SK-N-SH (cell line): ENCODE measurements at regions not wholly inside any gene's neighbourhood (a gene's known extent, or its start where the extent isn't known, plus 50 kb on each side); places are given as distances from the start of the nearest gene placed in this dataset.

ENCODE experiments used
- CTCF ChIA-PET: fragments of 300-600, 350-600 bp; formaldehyde crosslinking; extraction: SDS; loops from one replicate; lab custom pipeline; 2021; lab: Yijun Ruan, JAX
- POLR2A ChIA-PET: fragments of 350-600 bp; sonication (Branson Sonifier 250); formaldehyde crosslinking; extraction: SDS; loops from one replicate; lab custom pipeline; 2020; ENCODE audit warnings: antibody characterized with exemption, inconsistent platforms; lab: Yijun Ruan, JAX
- DNase-seq: peaks from one replicate; pipeline ENCODE4 v3.0.0; 2012
- H2AFZ ChIP-seq: fragments of 200-600 bp; sonication (generic); 2 replicates; pipeline ENCODE4 v1.8.1; 2016; ENCODE audit warnings: antibody characterized with exemption, mild to moderate bottlenecking, low read depth
- H3F3A ChIP-seq: fragments of 200-600 bp; sonication (generic); replicated peaks from 2 replicates; pipeline ENCODE3; 2016; ENCODE audit warnings: antibody characterized with exemption, mild to moderate bottlenecking; ENCODE audit not compliant: insufficient read depth
- H3K27ac ChIP-seq, 2 experiments: fragments of 200-500 bp in 1 of 2; fragments of 200-600 bp in 1 of 2; sonication (Bioruptor generic) in 1 of 2; sonication (generic), shearing (Covaris generic) in 1 of 2; 2 replicates each; pipeline versions ENCODE4 v1.5.1 to v1.6.1; 2014 to 2016; ENCODE audit warnings: low read depth in 2 of 2, inconsistent platforms in 1 of 2, low read length in 1 of 2, mild to moderate bottlenecking in 1 of 2, mixed read lengths in 1 of 2
- H3K27me3 ChIP-seq: fragments of 200-600 bp; sonication (generic), shearing (Covaris generic); 2 replicates; pipeline ENCODE4 v1.6.1; 2016; ENCODE audit warnings: mixed run types; ENCODE audit not compliant: insufficient read depth
- H3K36me3 ChIP-seq, 2 experiments: fragments of 200-500 bp in 1 of 2; fragments of 200-600 bp in 1 of 2; sonication (Bioruptor generic) in 1 of 2; sonication (generic) in 1 of 2; replicated peaks in 1 of 2; 2 replicates each; pipeline versions ENCODE3 to v1.5.1; 2014 to 2016; ENCODE audit warnings: low read length in 1 of 2, mild to moderate bottlenecking in 1 of 2; ENCODE audit not compliant: insufficient read depth in 2 of 2, control insufficient read depth in 1 of 2
- H3K4me1 ChIP-seq, 2 experiments: fragments of 200-500 bp in 1 of 2; fragments of 200-600 bp in 1 of 2; sonication (Bioruptor generic) in 1 of 2; sonication (generic), shearing (Covaris generic) in 1 of 2; 2 replicates each; pipeline versions ENCODE4 v1.5.1 to v1.6.1; 2014 to 2016; ENCODE audit warnings: low read depth in 1 of 2, low read length in 1 of 2, mixed run types in 1 of 2; ENCODE audit not compliant: insufficient read depth in 2 of 2, control insufficient read depth in 1 of 2
- H3K4me2 ChIP-seq: fragments of 200-600 bp; sonication (generic), shearing (Covaris generic); 2 replicates; pipeline ENCODE4 v1.6.1; 2017; ENCODE audit warnings: mixed run types
- H3K4me3 ChIP-seq, 2 experiments: fragments of 200-500 bp in 1 of 2; fragments of 200-600 bp in 1 of 2; sonication (Bioruptor generic) in 1 of 2; sonication (generic), shearing (Covaris generic) in 1 of 2; 2 replicates each; pipeline versions ENCODE4 v1.5.1 to v1.8.1; 2014 to 2016; ENCODE audit warnings: low read depth in 2 of 2, inconsistent platforms in 1 of 2, low read length in 1 of 2, mild to moderate bottlenecking in 1 of 2, mixed read lengths in 1 of 2, moderate library complexity in 1 of 2
- H3K79me2 ChIP-seq: fragments of 200-600 bp; sonication (generic); 2 replicates; pipeline ENCODE4 v1.8.1; 2017; ENCODE audit warnings: mild to moderate bottlenecking; ENCODE audit not compliant: insufficient read depth
- H3K9ac ChIP-seq: fragments of 200-600 bp; sonication (generic); 2 replicates; pipeline ENCODE4 v1.6.1; 2017; ENCODE audit warnings: mixed run types
- H3K9me2 ChIP-seq: fragments of 200-600 bp; sonication (generic); 2 replicates; pipeline ENCODE4 v1.6.1; 2017; ENCODE audit warnings: mixed run types
- H3K9me3 ChIP-seq: fragments of 200-600 bp; sonication (generic); 2 replicates; pipeline ENCODE4 v1.6.1; 2017; ENCODE audit warnings: mixed run types, mild to moderate bottlenecking, moderate library complexity
- H4K20me1 ChIP-seq: fragments of 200-600 bp; sonication (generic); 2 replicates; pipeline ENCODE4 v1.6.1; 2017; ENCODE audit warnings: mild to moderate bottlenecking, mixed run types; ENCODE audit not compliant: insufficient read depth
- FOXJ3 ChIP-seq: sonication (generic); formaldehyde crosslinking; IDR thresholded peaks from 2 replicates; pipeline ENCODE4 v1.5.1; 2020; ENCODE audit warnings: mild to moderate bottlenecking, missing genetic modification reagents
- MAX ChIP-seq: IDR thresholded peaks from 2 replicates; pipeline ENCODE4 v1.4.0; 2012; ENCODE audit warnings: low read depth
- NRF1 ChIP-seq: IDR thresholded peaks from 2 replicates; pipeline ENCODE4 v1.6.1; 2012; ENCODE audit warnings: low read depth, mild to moderate bottlenecking, low read length
- RAD21 ChIP-seq: IDR thresholded peaks from 2 replicates; pipeline ENCODE4 v1.6.1; 2012; ENCODE audit warnings: mild to moderate bottlenecking, low read length
- REST ChIP-seq: IDR thresholded peaks from 2 replicates; pipeline ENCODE4 v1.6.1; 2012; ENCODE audit warnings: mild to moderate bottlenecking, low read depth, low read length, moderate library complexity
- SIN3A ChIP-seq: IDR thresholded peaks from 2 replicates; pipeline ENCODE4 v1.6.1; 2012; ENCODE audit warnings: low read depth, mild to moderate bottlenecking, low read length, moderate library complexity, borderline replicate concordance
- TEAD4 ChIP-seq: IDR thresholded peaks from 2 replicates; pipeline ENCODE4 v1.4.0; 2012; ENCODE audit warnings: mild to moderate bottlenecking, borderline replicate concordance; ENCODE audit not compliant: insufficient read depth
- WGBS: methylation state at CpG from one replicate; pipeline ENCODE4 v1.1.6; 2017; ENCODE audit warnings: low lambda C conversion rate; 5-methylcytosine and 5-hydroxymethylcytosine counted together
- TF ChIP-seq, protein P1 (sequence below): fragments of 150-350 bp; IDR thresholded peaks from 2 replicates; pipeline ENCODE4 v1.6.1; 2017; ENCODE audit warnings: antibody characterized with exemption, low read length, low read depth, borderline replicate concordance
- TF ChIP-seq, protein P2 (sequence below): fragments of 150-350 bp; IDR thresholded peaks from 2 replicates; pipeline ENCODE4 v1.6.1; 2016; ENCODE audit warnings: mild to moderate bottlenecking, low read depth, low read length

GRCh38 chr13:40220299-40220935, 446.0 kb downstream of the FOXO1 start:
- 88% methylated on average over 12 of the region's 12 CpGs for WGBS
- DNase-seq: no peak
- H3K4me1 ChIP-seq: peaks cover 0 to 4% of the 10 kb centered on the region in 2 experiments; a peak in 1 of 4 replicates
- H3K9me3 ChIP-seq: no peaks in the 10 kb centered on the region
- ChIA-PET CTCF (no interaction called here), POLR2A (no interaction called here)
- H3K27ac ChIP-seq: no peak overlapping the region
- no peak overlapping the region for H2AFZ ChIP-seq
- no peak overlapping the region for H3K4me3 ChIP-seq
- no peak for TF ChIP-seq MAX
- no peak for TF ChIP-seq FOXJ3 (CRISPR knock-in tag)
- no peak for TF ChIP-seq RAD21
- TF ChIP-seq NRF1: no peak
- TF ChIP-seq, all 33 proteins: peak for 0
- no peaks in the 10 kb centered on the region for H3K27me3 ChIP-seq
- H4K20me1 ChIP-seq: no peaks in the 10 kb centered on the region
- no peaks in the 10 kb centered on the region for H3K9me2 ChIP-seq
- H3K79me2 ChIP-seq: no peaks in the 10 kb centered on the region
- no peaks in the 10 kb centered on the region for H3F3A ChIP-seq
- H3K4me2 ChIP-seq: no peak overlapping the region
- H3K36me3 ChIP-seq: no peaks in the 10 kb centered on the region
- H3K9ac ChIP-seq: no peak overlapping the region

DNA sequence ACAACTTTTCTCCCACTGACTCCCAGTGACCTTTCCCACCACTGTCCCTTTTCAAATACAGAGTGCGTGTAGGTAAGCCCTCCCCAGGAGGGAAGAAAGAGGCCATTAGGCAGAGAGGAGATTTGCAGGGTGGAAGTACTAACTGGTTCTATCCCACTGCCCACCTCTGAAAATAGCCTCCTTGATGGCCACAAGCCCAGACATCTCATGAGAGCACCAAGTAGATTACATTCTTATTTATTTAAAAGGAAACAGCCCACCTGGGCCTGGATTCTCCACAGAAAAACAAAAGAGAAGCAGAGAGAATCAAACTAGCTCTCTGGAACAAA, 445.3 kb downstream of the FOXO1 start:
- CTCF ChIA-PET: no interaction called here

More for the DNA sequence above, 445.3 kb downstream of the FOXO1 start:
- no peaks in the 10 kb centered on the region for H4K20me1 ChIP-seq
- 100% methylated on average over 1 of the region's 1 CpG for WGBS
- no peaks in the 10 kb centered on the region for H3K79me2 ChIP-seq
- H3K9me2 ChIP-seq: no peaks in the 10 kb centered on the region
- H3K36me3 ChIP-seq: no peaks in the 10 kb centered on the region
- H3K9me3 ChIP-seq: no peaks in the 10 kb centered on the region
- no peak for TF ChIP-seq REST
- no peak for TF ChIP-seq NRF1
- TF ChIP-seq, protein P1, sequence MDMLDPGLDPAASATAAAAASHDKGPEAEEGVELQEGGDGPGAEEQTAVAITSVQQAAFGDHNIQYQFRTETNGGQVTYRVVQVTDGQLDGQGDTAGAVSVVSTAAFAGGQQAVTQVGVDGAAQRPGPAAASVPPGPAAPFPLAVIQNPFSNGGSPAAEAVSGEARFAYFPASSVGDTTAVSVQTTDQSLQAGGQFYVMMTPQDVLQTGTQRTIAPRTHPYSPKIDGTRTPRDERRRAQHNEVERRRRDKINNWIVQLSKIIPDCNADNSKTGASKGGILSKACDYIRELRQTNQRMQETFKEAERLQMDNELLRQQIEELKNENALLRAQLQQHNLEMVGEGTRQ: no peak
- no peak for TF ChIP-seq TEAD4
- TF ChIP-seq SIN3A: no peak
- TF ChIP-seq, protein P2, sequence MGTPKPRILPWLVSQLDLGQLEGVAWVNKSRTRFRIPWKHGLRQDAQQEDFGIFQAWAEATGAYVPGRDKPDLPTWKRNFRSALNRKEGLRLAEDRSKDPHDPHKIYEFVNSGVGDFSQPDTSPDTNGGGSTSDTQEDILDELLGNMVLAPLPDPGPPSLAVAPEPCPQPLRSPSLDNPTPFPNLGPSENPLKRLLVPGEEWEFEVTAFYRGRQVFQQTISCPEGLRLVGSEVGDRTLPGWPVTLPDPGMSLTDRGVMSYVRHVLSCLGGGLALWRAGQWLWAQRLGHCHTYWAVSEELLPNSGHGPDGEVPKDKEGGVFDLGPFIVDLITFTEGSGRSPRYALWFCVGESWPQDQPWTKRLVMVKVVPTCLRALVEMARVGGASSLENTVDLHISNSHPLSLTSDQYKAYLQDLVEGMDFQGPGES: no peak
- POLR2A ChIA-PET: no interaction called here
- peaks cover 0 to 4% of the 10 kb centered on the region in 2 experiments; a peak in 1 of 4 replicates for H3K4me1 ChIP-seq
- no peak overlapping the region for H3K4me3 ChIP-seq
- no peaks in the 10 kb centered on the region for H3F3A ChIP-seq
- no peak for DNase-seq
- H3K27me3 ChIP-seq: no peaks in the 10 kb centered on the region
- H3K4me2 ChIP-seq: no peak overlapping the region
- no peak overlapping the region for H3K9ac ChIP-seq
- no peak overlapping the region for H2AFZ ChIP-seq
- H3K27ac ChIP-seq: no peak overlapping the region
